ENCODE measurements at regions not wholly inside any gene's neighbourhood (a gene's known extent, or its start where the extent isn't known, plus 50 kb on each side); places are given as distances from the start of the nearest gene placed in this dataset.

GRCh38 chr2:188663301-188663700 is 310.9 kb upstream of the COL3A1 start:
- TF ChIP-seq CTCF (conservative IDR thresholded peaks at IDR 0.05) (no peak), EZH2 (IDR thresholded peaks at IDR 0.05; ENCODE audit: low read depth) (no peak)
